Muscle of arm (tissue), 1 donor: ENCODE measurements at regions not wholly inside any gene's neighbourhood (a gene's known extent, or its start where the extent isn't known, plus 50 kb on each side); places are given as distances from the start of the nearest gene placed in this dataset.
"Not testable (repeated sequence)": the region's sequence is repeated elsewhere in the genome, so short reads cannot be mapped to it uniquely, and the experiment has no call there.

Source experiments
- DNase-seq: peaks from one replicate; pipeline ENCODE4 v3.0.0-alpha.2; 2013

GRCh38 chr7:142698429-142698828 lies 50.8 kb upstream of the PRSS1 start:
- no peak for DNase-seq

- no peak for DNase-seq
Measured at GRCh38 chr7:142697270-142697669, 52.0 kb upstream of the PRSS1 start.

- DNase-seq = no peak
Measured at GRCh38 chr7:142696456-142697179, 52.7 kb upstream of the PRSS1 start.

- DNase-seq = no peak
Measured at GRCh38 chr7:142693911-142694310, 55.4 kb upstream of the PRSS1 start.

DNA sequence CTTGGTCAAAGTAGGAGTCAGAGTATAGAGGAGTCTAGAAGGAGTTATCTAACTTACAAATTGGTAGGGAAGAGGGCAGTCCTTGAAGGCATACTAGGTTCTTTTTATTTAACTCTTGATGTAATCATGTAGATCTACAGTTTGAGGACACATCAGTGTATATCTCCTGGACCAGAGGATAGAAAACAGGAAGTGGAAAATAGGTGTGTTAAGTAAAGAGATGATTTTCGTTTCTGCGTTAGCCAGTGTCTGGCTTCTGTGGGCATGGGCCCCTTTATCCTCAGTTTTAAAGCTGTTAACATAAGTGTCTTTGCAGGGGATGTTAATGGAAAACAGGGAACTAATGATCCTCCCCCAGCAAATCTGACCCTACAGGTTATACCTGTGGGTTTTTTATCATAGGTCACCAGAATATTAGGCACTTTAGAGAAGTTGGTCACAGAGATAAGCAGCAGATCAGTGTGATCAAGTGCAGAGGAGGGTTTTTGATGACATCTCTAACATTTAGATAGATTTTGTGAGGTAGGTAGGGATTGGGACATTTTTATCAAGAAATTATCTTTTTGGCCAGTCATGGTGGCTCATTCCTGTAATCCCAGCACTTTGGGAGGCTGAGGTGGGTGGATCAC lies 58.6 kb upstream of the PRSS1 start:
- no peak for DNase-seq

- no peak for DNase-seq
Measured at GRCh38 chr7:142689439-142690120, 59.7 kb upstream of the PRSS1 start.

- no peak for DNase-seq
Measured at GRCh38 chr7:142685877-142686508, 63.3 kb upstream of the PRSS1 start.

DNA sequence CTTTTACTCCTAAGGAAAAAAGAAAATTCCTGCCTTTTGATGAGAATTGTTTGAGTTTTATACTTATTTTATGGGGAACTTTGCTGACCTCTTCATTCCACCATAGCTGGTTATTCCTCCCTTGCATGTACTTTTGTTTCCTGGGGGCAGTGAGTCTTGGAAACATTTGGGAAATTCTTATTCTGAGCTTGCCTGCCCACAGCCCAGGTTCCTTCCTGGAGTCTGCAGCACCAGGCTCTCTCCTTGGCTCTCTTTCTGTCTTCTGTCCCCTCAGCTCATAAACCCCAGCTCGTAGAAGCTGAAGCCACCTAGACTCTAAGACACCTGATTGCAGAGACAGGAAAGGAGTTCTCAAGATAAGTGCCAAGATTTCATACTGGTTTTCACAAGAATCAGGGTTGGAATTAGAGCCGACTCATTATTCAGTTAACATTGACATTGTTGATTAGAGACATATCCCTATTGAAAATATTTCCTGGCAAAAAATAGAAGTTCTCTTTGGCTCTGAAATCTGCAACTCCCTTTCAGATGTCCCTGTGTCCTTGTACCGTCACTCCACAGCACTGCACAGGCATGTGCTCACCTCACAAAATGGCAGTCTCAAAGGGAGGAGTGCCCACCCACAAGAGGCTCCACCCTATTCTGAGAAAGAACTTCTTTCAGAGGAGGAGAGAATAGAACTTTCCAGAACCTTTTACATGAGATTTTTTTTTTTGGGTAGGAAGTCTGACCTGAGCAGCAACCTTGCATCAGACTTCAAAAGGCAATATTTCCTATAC lies 67.8 kb upstream of the PRSS1 start:
- DNase-seq = no peak

DNA sequence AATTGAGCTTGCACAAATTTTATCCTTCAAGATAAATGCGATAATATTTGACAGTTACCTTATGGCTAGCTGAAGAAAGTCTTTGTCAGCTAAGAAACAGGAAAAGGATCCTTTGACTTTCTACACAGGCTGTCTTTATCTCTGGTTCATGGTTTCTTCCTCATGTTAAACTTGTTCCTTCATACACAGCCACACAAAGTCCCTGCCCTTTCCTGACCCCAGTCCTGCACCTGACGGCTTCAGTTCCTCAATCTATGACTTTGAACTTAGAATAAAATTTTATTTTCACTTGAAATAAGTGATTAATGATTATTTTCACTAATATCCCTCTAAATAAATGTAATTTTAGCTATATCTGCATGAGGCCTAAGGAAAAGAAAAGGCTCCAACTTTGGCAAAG lies 77.8 kb upstream of the PRSS1 start:
- no peak for DNase-seq

GRCh38 chr7:142670511-142670910 lies 78.8 kb upstream of the PRSS1 start:
- no peak for DNase-seq

DNA sequence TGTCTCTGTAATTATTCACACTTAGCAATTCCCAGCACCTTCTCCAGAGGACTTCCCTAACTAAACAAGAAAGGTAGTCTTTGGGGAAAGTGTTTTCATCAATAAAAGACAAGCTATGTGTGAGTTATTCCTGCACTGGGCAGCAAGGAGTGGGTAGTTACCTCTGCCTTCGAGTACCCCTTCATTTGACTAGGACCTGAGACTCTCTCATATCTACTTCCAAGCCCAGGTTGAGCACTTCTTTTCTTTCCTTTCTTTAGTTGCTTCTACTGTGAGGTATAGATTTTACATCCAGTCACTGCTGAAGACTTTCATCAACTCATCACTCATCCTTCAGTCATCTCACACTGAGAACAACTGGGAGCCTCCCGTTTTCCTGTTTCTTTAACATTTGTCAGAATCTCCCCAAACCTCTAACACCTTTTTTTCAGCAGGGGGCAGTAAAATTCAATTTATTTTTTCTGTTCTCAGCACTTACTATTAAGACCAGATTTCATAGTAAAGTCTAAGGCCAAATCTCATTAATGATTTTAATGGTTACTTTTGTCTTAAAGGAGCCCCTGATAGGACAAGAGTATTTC lies 80.1 kb upstream of the PRSS1 start:
- DNase-seq = no peak

- DNase-seq = no peak
Measured at GRCh38 chr7:142668495-142668894, 80.8 kb upstream of the PRSS1 start.

DNA sequence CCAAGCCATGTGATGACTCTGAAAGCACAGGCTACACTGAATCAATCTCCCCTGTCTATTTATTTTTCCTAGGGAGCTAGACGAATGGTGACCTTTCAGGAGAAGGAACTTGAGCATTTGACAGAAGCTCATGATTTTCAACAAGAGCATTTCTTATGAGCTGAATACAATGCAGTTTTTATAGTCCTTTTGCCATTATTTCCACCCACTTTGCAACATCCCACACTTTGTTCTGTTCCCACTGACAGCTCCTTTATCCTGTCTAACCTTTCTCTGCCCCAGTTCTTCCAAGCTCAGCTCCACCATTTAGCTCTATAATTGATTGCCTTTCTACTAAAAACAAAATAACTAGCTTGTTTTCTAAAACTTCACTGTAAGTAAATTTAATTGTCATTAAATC lies 91.9 kb upstream of the PRSS1 start:
- DNase-seq = no peak

DNA sequence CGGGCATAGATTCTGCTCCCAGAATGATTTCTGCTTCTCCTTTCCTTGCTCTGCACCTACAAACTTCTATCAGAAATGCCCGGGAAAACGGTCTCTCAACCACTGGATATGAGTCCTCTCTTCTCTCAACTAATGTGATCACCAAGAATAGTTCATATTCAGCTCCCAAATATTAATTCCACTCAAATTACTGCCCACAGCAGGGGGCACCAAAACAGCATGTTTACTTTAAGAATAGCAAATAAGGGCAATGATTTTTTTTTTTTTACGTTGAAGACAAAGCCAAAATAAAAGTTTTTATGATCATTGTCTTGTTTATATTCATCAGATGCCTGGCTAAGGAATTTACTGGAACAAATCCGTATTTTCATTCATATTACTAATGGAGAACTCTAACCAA lies 94.9 kb upstream of the PRSS1 start:
- DNase-seq = no peak

- no peak for DNase-seq
Measured at GRCh38 chr7:142647749-142648148, 101.5 kb upstream of the PRSS1 start.

DNA sequence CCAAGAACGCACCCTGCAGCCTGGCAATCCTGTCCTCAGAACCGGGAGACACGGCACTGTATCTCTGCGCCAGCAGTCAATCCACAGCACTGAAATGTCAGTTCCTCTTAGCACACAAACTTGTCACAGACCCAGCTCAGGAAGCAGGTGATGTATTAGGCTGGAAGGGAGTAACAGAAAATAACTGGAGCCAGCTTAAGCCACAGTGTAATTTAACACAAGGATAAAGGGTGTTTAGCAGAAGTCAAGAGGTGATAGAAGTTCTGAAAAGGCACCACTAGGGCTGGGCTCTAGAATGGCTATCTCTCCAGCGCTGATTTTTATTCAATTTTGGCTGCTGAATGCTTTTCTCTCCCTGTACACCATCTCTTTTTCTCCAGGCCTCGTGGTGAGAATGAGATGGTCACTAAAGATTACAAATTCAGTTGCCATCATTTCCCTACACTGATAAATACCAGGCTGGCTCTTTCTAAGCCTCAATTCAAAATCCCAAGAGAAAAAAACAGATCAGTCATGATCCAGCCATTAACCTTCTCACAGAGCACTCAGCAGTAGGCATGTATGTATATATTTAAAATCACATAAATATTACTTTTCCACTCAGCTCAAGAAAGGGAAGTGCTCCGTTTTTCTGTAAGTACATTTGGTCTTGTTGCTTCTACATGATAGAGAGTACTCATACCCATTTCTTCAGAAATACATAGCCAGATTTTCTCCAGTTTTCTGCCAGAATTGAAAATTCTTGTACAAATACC lies 102.7 kb upstream of the PRSS1 start:
- no peak for DNase-seq

DNA sequence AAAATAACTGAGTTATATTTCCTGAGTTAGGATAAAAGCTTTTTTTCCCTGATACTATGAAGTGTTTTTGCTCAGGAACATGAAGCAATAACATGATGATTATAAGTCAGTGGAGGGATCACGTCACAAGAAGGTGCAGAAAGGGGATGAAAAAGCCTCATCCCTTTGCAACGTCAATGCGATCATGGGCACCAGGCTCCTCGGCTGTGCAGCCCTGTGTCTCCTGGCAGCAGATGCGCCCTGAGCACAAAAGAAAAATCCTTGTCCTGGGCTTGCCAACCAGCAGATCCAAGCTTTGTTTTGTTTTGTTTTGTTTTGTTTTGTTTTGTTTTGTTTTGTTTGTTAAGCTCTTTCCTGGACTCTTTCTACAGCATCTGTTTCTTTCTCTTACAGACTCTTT lies 103.5 kb upstream of the PRSS1 start:
- no peak for DNase-seq

DNA sequence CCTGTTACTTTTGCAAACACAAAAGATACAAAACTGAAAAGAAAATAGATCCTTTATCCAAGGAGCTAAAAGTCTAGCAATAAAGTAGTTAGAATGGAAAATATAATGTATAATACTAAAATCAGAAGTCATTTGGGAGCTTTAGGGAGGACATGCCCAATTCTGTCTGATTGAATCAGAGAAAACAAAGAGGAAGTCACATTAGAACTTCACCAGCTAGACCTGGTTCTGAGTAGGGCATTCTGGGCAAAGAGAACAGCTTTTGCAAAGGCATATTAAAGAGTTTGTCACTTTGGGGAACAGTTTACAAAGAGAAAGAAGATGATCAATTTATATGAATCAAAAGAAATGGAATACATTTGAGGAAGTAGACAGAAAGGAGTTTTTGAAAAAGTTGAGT lies 107.0 kb upstream of the PRSS1 start:
- no peak for DNase-seq

DNA sequence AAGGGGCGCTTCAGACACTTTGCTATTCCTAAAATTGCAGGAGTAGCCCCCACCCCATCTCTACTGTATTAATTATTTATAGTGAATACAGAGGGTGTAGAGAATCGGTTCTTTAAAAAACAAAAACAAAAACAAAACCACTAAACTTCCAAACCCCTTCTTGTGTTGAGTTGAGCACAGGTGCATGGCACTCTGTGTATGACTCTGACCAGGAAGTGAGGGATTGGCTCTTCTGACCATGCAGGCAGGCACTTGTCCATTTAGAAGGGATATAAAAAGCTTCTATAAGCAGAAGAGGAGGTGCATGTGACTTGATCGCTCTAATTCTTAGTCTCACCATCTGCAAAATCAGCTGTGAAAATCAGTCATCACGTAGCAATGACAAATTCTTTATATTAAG lies 108.0 kb upstream of the PRSS1 start:
- not testable (repeated sequence) for DNase-seq

DNA sequence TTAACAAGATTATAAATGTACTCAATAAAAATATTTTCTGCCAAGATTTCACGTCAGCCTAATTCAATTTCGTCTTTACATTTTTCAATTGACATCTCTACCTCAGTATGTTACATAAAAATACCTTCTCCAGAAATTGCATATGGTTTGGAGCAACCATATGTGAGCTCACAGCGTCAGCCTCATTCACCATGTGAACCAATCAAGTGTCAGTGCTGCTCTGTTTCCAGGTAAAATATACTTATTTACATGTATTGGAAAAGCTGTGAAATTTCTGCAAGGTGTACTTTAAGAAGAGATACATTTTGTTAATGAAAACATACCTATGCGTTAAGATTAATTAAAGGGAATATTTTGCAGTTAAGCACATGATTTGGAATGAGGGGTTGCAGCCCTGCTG lies 110.7 kb upstream of the PRSS1 start:
- no peak for DNase-seq

DNA sequence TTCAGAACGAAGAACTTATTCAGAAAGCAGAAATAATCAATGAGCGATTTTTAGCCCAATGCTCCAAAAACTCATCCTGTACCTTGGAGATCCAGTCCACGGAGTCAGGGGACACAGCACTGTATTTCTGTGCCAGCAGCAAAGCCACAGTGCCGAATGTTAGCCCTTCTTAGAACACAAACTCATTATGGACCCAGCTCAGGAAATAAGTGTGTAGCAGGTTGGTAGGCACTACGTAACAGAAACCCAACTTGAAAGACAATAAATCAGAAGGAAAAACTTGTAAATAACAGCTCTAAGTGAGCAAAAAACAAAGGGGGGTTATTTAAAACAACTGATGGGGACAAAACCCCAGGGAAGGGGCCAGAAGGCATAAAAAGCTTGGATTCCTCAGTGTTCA lies 112.0 kb upstream of the PRSS1 start:
- no peak for DNase-seq
